MG63 (cell line): ENCODE measurements at regions not wholly inside any gene's neighbourhood (a gene's known extent, or its start where the extent isn't known, plus 50 kb on each side); places are given as distances from the start of the nearest gene placed in this dataset.

ENCODE experiments used
- DNase-seq: peaks from one replicate; pipeline ENCODE4 v3.0.0-alpha.2; 2020
- H3K27me3 ChIP-seq: fragments of 250-450 bp; sonication (Bioruptor Pico); 2 replicates; pipeline ENCODE4 v1.5.1; 2020; ENCODE audit warnings: mild to moderate bottlenecking, moderate library complexity
- H3K36me3 ChIP-seq: fragments of 250-450 bp; sonication (Bioruptor Pico); 2 replicates; pipeline ENCODE4 v1.5.1; 2020; ENCODE audit warnings: mild to moderate bottlenecking, moderate library complexity
- H3K4me3 ChIP-seq: fragments of 250-450 bp; sonication (Bioruptor Pico); 2 replicates; pipeline ENCODE4 v1.5.1; 2020; ENCODE audit warnings: mild to moderate bottlenecking, moderate library complexity
- H3K9me3 ChIP-seq: fragments of 250-450 bp; sonication (Bioruptor Pico); 2 replicates; pipeline ENCODE4 v1.5.1; 2020; ENCODE audit warnings: mild to moderate bottlenecking, moderate library complexity

DNA sequence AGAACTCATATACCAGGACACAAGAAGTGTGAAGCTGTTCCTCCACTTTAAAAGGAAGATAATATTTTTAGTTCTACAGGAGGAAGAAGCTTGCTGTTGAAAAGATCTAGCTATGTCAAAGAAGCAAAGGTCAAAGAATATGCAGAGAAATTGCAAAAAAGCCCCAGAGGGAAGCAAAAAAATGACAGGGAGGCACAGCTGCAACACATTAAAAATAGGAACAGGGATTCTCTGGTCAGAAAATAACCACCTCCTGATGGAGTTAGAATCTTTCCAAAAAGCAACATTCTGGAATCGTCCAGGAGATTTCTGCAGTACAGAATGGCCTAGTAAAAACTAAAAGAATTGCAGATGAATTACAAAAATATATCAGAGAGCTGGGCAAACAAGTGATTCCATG, 238.9 kb upstream of the PRMT6 start:
- H3K36me3 ChIP-seq, result no peaks in the 10 kb centered on the region
- H3K27me3 ChIP-seq, result no peaks in the 10 kb centered on the region
- no peak for DNase-seq
- no peak overlapping the region for H3K4me3 ChIP-seq
- no peaks in the 10 kb centered on the region for H3K9me3 ChIP-seq

DNA sequence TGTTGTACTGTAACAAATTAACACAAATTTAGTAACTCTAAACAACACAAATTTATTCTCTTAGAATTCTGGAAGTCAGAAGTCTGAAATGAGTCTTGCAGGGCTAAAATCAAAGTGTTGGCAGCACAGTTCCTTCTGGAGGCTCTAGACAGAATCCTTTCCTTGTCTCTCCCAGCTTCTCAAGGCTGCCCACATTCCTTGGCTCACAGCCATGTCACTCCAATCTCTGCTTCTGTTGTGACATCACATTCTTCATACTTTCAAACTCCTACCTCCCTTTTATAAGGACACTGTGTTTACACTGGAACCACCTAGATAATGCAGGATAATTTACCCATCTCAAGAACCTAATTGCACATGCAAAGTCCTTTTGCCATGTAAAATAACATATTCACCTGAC, 225.0 kb upstream of the PRMT6 start:
- H3K4me3 ChIP-seq, result no peak overlapping the region
- DNase-seq, result no peak
- 0 out of 2 replicates have a peak, but pooled peaks cover 2% of the 10 kb centered on the region for H3K9me3 ChIP-seq
- no peaks in the 10 kb centered on the region for H3K36me3 ChIP-seq
- no peaks in the 10 kb centered on the region; the same call in 1 of the 2 replicates for H3K27me3 ChIP-seq

DNA sequence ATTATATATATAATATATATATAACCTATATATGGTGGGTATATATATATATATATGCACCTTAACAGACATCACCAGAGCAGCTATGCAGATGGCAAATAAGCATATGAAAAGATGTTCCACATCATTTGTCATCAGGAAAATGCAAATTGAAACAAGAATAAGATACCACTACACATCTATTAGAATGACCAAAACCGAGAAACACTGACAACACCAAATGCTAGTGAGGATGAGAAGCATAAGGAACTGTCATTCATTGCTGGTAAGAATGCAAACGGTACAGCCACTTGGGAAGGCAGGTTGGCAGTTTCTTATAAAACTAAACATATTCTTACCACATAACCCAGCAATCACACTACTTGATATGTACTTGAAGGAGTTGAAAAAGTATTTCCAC, 219.8 kb upstream of the PRMT6 start:
- Histone ChIP-seq H3K27me3 (no peaks in the 10 kb centered on the region; the same call in 1 of the 2 replicates), H3K36me3 (no peaks in the 10 kb centered on the region), H3K4me3 (no peak overlapping the region), H3K9me3 (no peaks in the 10 kb centered on the region)
- no peak for DNase-seq

DNA sequence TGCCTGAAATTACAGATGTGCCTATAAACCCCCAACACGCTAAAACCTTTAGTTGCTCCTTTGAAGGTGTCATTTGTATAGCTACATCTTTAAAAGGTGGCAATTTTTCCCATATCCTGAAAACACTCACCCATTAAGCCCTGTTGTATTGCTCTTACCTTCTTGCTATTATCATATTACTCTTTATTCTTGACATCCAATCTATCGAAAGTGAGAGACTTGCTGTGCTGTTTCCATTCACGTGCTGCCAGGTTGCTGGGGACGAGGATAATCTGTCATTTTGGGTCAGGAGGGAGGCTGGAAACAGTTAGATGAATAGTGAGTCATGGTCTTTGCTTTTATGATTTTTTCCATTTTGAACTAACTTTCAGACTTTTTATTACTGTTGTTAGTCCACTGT, 213.0 kb upstream of the PRMT6 start:
- Histone ChIP-seq H3K4me3 (no peak overlapping the region), H3K36me3 (no peaks in the 10 kb centered on the region), H3K9me3 (no peaks in the 10 kb centered on the region), H3K27me3 (no peaks in the 10 kb centered on the region)
- no peak for DNase-seq

DNA sequence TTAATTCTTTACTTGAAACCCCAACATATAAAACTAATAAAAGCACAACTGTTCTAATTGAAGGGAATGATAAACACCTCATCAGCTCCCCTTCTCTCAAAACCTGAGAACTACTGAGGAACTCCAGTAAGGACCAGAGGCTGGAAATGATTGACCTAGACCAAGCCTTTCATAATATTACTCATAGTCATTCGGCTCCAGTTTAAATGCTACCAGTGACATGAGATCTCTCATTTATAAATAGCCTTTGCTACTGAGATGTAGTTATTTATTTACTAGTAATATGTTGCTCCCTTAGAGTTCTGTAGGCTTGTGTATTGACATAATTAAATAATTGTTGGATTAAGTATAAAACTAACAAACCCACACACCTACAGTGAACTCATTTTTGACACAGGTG, 209.8 kb upstream of the PRMT6 start:
- H3K36me3 ChIP-seq, result no peaks in the 10 kb centered on the region
- no peaks in the 10 kb centered on the region for H3K9me3 ChIP-seq
- H3K27me3 ChIP-seq, result no peaks in the 10 kb centered on the region
- no peak for DNase-seq
- H3K4me3 ChIP-seq, result no peak overlapping the region

DNA sequence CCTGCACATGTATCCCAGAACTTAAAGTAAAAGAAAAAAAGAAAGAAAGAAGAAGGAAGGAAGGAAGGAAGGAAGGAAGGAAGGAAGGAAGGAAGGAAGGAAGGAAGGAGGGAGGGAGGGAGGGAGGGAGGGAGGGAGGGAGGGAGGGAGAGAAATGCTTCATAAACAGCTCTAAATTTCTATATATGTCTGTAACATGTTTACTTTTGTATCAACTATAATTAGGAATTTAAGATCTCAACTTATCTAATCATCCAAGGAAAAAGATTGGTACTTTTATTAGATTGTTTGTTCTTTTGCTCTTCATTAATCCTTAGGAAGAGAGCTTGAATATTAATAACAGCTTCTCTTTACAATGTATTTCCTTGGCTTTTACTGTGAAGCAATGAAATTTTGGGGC, 195.4 kb upstream of the PRMT6 start:
- Histone ChIP-seq H3K36me3 (no peaks in the 10 kb centered on the region), H3K9me3 (no peaks in the 10 kb centered on the region), H3K27me3 (no peaks in the 10 kb centered on the region), H3K4me3 (no peak overlapping the region)
- no peak for DNase-seq

DNA sequence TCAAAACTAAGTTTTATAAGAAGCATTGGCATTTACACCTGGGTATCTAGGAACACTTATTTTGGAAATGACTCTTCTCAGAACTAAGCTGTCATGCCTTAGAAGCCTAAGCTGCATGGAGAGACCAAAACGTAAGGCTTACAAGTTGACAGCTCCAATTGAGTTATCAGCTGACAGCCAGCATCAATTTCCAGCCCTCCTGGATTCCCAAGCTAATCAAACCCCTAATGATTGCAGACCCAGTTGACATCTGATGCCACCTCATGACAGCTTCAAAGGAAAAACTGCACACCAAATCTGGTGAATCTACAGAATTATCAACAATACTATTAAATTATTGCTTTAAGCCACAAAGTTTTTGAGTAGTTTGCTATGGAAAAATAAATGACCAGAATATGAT, 187.6 kb upstream of the PRMT6 start:
- Histone ChIP-seq H3K4me3 (no peak overlapping the region), H3K36me3 (no peaks in the 10 kb centered on the region), H3K27me3 (no peaks in the 10 kb centered on the region), H3K9me3 (peaks cover 2% of the 10 kb centered on the region; the same call in 1 of the 2 replicates)
- no peak for DNase-seq

DNA sequence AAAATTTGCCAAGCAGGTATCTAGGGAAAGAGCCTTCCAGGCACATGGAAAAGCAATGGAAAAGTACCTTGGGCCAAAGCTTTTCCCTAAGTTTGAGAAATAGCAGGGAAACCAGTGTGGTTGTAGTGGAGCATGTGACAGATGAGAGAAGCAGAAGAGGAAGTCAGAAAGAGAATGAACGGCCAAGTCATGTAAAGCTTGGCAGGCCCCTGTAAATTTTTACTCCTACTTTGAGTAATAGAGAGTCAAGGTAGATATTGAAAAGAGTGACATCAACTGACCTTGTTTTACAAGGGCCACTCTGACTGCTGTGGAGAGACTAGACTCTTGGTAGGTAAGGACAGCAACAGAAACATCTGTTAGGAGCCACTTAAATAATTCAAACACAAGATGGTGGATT, 180.9 kb upstream of the PRMT6 start:
- Histone ChIP-seq H3K27me3 (no peaks in the 10 kb centered on the region), H3K9me3 (peaks cover 2% of the 10 kb centered on the region; the same call in 1 of the 2 replicates), H3K4me3 (no peak overlapping the region), H3K36me3 (no peaks in the 10 kb centered on the region)
- DNase-seq, result no peak

DNA sequence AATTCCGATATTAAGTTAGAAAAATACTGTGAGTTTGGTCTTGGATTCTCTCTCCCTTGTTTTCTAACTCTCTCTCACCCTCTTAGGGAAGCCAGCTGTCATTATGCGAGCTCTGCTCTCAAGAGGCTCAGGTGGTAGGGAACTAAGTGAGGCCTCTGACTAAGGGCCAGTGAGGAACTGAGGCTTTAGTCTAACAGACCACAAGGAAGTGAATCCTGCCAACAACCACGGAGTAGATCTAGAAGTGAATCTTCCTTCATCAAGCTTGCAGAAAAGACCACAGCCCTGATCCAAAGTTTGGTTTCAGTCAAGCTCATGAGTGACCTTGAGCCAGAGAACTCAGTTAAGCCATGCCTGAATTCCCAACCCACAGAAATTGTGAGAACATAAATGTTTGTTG, 180.1 kb upstream of the PRMT6 start:
- no peak for DNase-seq
- Histone ChIP-seq H3K4me3 (no peak overlapping the region), H3K9me3 (peaks cover 2% of the 10 kb centered on the region; the same call in 1 of the 2 replicates), H3K36me3 (no peaks in the 10 kb centered on the region), H3K27me3 (no peaks in the 10 kb centered on the region)

DNA sequence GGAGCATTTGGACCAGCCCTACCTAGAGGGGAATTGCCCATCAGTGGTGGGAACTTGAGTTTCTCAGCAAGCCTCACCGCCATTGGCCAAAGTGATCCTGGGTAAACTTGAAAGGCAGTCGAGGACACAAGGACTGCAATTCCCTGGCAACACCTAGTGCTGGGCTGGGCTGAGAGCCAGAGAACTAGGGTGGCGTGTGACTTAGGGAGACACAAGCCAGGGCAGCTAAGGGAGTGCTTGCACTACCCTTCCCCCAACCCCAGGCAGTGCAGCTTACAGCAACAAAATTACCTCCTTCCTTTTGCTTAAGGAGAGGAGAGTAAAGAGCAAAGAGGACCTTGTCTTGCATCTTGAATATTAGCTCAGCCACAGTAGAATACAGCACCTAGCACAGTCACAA, 176.9 kb upstream of the PRMT6 start:
- H3K36me3 ChIP-seq, result no peaks in the 10 kb centered on the region
- DNase-seq, result no peak
- H3K4me3 ChIP-seq, result no peak overlapping the region
- H3K9me3 ChIP-seq, result no peaks in the 10 kb centered on the region
- H3K27me3 ChIP-seq, result no peaks in the 10 kb centered on the region

DNA sequence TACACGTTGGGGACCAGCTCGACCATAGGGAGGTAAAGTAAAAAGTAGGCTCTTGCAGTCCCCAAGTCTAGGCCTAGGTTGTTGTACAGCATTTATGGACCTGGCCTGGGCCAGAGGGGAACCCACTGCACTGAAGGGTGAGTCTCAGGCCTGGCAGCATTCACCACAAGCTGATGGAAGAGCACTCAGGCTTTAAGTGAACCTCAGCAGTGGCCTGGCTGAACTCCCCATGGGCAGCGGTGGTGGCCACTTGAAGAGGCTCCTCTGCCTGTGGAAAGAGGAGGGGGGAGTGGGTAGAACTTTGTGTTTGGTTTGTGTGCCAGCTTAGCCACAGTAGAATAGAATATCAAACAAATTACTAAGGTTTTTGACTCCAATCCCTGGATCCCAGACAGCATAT, 176.2 kb upstream of the PRMT6 start:
- no peak overlapping the region for H3K4me3 ChIP-seq
- no peak for DNase-seq
- no peaks in the 10 kb centered on the region for H3K27me3 ChIP-seq
- H3K36me3 ChIP-seq, result no peaks in the 10 kb centered on the region
- no peaks in the 10 kb centered on the region for H3K9me3 ChIP-seq

DNA sequence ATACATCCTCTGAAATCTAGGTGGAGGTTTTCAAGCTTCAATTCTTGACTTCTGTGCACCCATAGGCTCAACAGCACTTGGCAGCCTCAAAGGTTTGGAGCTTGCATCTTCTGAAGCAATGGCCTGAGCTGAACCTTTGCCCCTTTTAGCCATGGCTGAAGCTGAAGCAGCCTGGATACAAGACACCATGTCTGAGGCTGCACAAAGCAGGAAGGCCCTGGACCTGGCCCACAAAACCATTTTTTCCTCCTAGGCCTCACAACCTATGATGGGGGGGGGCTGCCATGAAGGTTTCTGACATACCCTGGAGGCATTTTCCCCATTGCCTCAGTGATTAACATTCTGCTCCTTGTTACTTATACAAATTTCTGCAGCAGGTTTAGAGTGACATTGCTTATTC, 173.3 kb upstream of the PRMT6 start:
- no peaks in the 10 kb centered on the region for H3K27me3 ChIP-seq
- no peaks in the 10 kb centered on the region for H3K9me3 ChIP-seq
- no peaks in the 10 kb centered on the region for H3K36me3 ChIP-seq
- H3K4me3 ChIP-seq, result no peak overlapping the region
- DNase-seq, result no peak

DNA sequence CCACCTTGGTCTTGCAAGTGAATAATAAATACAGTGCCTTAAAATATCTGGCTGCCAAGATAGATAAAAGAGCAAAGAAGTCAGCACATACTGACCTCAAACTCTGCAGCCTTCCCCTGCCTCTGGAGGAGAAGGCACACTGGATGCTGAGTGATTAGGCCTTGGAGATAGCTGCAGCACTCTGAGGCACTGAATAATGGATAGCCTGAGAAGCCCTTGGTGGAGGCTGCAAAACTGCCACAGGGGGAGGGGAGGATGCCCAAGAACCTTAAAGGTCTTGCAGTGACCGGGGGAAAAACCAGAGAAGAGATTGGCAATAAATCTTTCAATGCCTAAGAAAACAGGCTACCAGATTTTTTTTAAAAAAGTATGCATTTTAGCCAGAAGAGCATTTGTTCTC, 167.4 kb upstream of the PRMT6 start:
- Histone ChIP-seq H3K4me3 (no peak overlapping the region), H3K36me3 (no peaks in the 10 kb centered on the region), H3K27me3 (no peaks in the 10 kb centered on the region), H3K9me3 (no peaks in the 10 kb centered on the region)
- DNase-seq, result no peak

DNA sequence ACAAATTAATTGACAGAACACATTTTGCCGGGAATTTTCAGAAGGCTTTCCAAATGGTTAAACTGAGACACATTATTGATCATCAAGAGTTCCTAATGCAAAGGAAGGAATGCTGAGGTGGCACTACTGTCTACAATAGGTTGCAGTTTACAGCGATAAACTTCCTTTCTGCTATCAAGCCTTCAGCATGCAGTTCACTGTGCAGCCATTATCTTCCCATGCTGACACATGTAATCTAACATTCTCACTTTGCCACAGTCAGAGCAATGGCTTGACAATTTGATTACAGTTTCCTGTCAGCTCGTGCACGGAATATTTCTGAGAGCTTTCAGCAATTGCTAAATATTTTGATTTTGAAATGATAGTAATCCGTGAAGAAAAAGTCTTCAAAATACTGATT, 166.9 kb upstream of the PRMT6 start:
- no peak overlapping the region for H3K4me3 ChIP-seq
- no peak for DNase-seq
- H3K36me3 ChIP-seq, result no peaks in the 10 kb centered on the region

DNA sequence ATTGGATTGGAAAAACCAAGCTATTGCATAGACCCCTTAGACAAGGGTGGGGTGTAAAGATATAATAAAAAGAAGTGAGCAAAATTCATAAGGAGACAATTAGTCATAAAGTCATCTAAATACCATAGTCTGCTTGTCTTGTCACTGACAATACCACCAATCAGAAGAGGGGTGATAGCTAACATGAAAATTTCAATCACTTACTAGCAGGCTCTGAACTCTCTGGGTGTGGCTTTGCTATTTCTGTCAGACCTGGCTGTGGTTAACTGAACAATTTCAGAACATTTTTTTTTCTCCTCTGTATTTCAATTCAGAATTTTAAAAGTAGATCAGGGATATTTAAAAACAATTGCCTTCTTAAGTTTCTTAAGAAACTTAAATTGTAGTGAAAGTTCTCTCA, 158.5 kb upstream of the PRMT6 start:
- DNase-seq, result no peak
- Histone ChIP-seq H3K36me3 (no peaks in the 10 kb centered on the region), H3K9me3 (no peaks in the 10 kb centered on the region), H3K27me3 (no peaks in the 10 kb centered on the region), H3K4me3 (no peak overlapping the region)

More for the DNA sequence above, 166.9 kb upstream of the PRMT6 start:
- no peaks in the 10 kb centered on the region for H3K9me3 ChIP-seq
- no peaks in the 10 kb centered on the region for H3K27me3 ChIP-seq

DNA sequence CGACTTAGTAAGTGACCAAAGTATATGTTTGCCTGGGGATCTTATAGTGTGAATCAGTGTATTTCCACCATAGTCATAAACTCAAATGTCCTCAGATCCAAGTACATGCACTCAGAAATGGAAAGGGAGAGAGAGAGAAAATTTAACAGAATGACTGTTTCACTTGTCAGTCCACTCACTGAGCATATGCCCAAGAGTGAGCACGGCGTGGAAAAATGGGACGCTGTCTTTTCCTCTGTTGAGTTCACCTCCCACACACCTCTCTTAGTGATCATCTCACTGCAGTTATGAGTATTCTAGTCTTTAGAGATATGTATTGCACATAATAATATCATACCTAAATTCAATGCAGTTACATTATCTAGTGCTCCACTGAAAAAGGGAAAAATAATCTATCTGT, 156.8 kb upstream of the PRMT6 start:
- Histone ChIP-seq H3K36me3 (no peaks in the 10 kb centered on the region), H3K9me3 (no peaks in the 10 kb centered on the region), H3K4me3 (no peak overlapping the region), H3K27me3 (no peaks in the 10 kb centered on the region)
- DNase-seq, result no peak

DNA sequence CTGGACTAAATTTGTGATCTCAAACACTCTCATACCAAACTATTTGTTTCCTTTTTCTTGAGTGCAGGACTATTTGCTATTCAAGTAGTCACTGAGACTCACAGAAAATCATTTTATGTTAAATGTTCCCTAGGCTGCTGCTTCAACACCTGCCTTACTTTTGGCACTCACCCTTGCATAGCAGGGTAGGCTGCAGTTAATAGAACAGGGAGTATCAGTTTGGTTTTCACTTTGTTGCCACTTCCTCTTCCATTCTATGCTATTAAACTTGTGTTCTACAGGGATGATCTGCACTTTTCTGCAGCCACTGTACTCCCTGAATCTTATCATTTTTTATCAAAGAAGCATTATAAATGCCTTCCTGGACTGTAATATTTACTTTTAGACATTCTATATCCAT, 148.7 kb upstream of the PRMT6 start:
- Histone ChIP-seq H3K36me3 (no peaks in the 10 kb centered on the region), H3K27me3 (no peaks in the 10 kb centered on the region), H3K9me3 (no peaks in the 10 kb centered on the region), H3K4me3 (no peak overlapping the region)
- no peak for DNase-seq

DNA sequence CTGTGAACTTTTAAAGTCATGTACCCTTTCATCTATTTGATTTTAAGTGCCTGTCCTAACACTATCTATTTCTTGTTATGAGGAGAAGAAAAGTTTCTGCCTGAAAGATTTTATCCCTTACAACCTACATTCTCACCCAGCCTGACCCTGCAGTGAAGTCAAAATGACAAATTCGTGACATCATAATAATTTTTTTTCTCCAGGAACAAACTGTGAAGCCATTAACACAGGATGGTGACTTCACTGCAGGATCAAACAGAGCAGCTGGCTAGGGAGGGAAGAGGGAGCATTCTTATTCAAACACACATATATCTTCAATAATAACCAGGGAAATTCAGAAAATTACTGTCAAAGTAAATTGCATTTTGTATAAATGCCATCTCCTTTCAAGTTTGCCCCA, 147.8 kb upstream of the PRMT6 start:
- no peaks in the 10 kb centered on the region for H3K9me3 ChIP-seq
- no peaks in the 10 kb centered on the region for H3K27me3 ChIP-seq
- no peak for DNase-seq
- H3K4me3 ChIP-seq, result no peak overlapping the region
- H3K36me3 ChIP-seq, result no peaks in the 10 kb centered on the region

DNA sequence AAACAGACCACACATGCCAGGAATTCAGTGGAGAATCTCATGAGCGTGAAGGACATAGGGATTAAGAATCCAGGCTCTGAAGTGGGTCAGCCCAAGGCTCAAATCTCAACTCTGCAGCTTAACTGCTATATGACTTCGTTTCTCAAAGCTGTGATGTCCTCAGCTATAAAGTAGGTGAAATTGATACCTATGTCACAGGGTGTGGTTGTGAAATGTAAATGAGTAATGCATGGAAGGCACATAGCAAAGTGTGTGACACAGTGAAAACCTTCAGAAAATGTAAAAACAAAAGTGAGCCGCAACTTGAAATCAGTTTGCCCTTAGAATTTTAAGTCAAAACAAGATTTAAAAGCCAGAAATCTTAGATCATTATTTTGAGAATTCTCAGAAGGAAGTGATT, 145.7 kb upstream of the PRMT6 start:
- H3K9me3 ChIP-seq, result no peaks in the 10 kb centered on the region
- no peaks in the 10 kb centered on the region for H3K27me3 ChIP-seq
- no peak overlapping the region for H3K4me3 ChIP-seq
- DNase-seq, result no peak
- H3K36me3 ChIP-seq, result no peaks in the 10 kb centered on the region
